ENCODE measurements at regions not wholly inside any gene's neighbourhood (a gene's known extent, or its start where the extent isn't known, plus 50 kb on each side); places are given as distances from the start of the nearest gene placed in this dataset.

DNA sequence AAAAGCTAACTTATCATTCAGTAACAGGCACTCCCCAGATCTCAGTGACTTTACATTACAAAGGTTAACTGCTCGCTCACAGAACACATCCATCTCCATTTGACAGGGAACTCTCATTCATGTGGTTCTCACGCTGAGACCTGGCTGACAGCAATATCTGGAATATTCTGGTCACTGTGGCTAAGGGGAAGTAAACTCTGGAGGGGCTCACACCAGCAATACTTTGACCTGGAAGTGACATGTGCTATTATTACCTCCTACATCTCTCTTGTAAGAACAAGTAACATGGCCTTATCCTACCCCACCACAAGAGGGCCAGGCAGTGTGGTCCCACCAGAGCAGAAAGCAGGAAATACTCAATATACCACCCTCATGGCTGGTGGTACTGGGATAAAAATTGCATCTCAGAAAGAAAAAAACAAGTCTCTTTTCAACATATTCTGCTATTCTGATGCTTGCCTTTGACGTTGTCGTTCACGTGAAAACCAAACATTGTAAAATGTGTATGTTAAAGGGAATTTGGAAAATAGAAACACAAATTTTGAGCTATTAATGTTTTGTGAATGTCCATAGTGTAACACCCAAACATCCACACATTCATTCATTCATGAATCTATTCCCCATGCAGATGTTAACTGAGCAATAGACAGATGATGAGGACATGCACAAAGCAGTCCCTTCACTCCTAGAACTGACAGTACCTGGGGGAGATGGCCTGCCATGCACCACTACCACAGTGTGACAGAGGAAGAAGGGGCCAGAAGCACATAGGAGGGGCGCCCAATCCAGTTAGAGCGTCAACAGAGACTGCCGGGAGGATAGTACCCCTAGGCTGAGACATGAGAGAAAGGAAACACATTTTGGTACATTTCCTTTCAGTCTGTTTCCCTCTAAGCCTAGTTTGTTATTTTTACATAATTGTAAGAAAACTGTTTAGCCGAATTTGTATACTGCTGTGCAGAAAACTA is 166.0 kb upstream of the SP4 start:
- H3K27ac ChIP-seq (ENCODE audit: low read depth, low read length): no peak overlapping the region
- Mint-ChIP-seq H3K27ac (peak overlapping the region in 1 of 7 donors; percentile 23), H3K36me3 (no peaks in the 10 kb centered on the region), H3K27me3 (peaks cover 3 to 5% of the 10 kb centered on the region in 2 donors), H3K4me1 (peaks cover 6 to 9% (median 8%) of the 10 kb centered on the region in 4 donors), H3K4me3 (no peak overlapping the region), H3K9me3 (no peaks in the 10 kb centered on the region)
- peak; percentile 23 to 54 (median 37) for DNase-seq
- no peaks in the 10 kb centered on the region for H3K36me3 ChIP-seq (ENCODE audit: insufficient read depth, low read length)
- POLR2A ChIA-PET (ENCODE audit: partially characterized antibody): interaction anchor here (1.4 kb wide), 1 partner anchor 166 kb away, joined by 5 read pairs; the partner anchor contains the start of gene SP4
- CTCF ChIA-PET (ENCODE audit: partially characterized antibody): interaction anchor here (0.6 to 6.4 kb wide), 11 partner anchors 9 to 821 kb away, joined by 3 to 32 read pairs (median 4); no protein-coding TSS in a partner anchor
- H3K9me3 ChIP-seq (ENCODE audit: control insufficient read depth in 1 of 2, low read length in 2 of 2): no peaks in the 10 kb centered on the region
- no peaks in the 10 kb centered on the region for H3K27me3 ChIP-seq (ENCODE audit: insufficient read depth, low read length)
- intact Hi-C loops (cut with micrococcal nuclease): loop anchor here (1.0 to 5.0 kb wide), 2 partner anchors 95 to 739 kb away; no protein-coding TSS in a partner anchor
- peaks cover 6% of the 10 kb centered on the region for H3K4me1 ChIP-seq (ENCODE audit: insufficient read depth, low read length)
- H3K4me3 ChIP-seq (ENCODE audit: low read length in 2 of 2): no peak overlapping the region

DNA sequence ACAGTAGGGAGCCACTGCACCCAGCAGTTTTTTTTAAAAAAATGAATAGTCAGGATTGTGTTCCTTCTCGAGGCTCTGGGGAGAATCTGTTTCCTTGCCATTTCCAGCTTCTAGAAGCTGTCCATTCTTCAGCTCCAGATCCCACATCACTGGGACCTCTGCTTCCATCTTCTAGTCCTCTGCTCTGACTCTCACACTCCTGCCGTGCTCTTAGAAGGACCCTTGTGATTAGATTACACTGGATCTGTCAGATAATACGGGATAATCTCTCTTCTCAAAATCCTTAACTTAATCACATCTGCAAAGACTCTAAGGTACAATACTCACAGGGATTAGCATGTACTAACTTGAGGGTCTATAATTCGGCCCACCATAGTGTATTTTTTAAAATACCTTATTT is 158.9 kb upstream of the SP4 start:
- Histone ChIP-seq H3K4me3 (ENCODE audit: low read length in 2 of 2) (no peak overlapping the region), H3K4me1 (ENCODE audit: insufficient read depth, low read length) (no peaks in the 10 kb centered on the region), H3K9me3 (ENCODE audit: control insufficient read depth in 1 of 2, low read length in 2 of 2) (no peaks in the 10 kb centered on the region), H3K27me3 (ENCODE audit: insufficient read depth, low read length) (no peaks in the 10 kb centered on the region), H3K27ac (ENCODE audit: low read depth, low read length) (no peak overlapping the region), H3K36me3 (ENCODE audit: insufficient read depth, low read length) (no peaks in the 10 kb centered on the region)
- intact Hi-C loops (cut with micrococcal nuclease): no loop called here
- H3K4me1 Mint-ChIP-seq: no peaks in the 10 kb centered on the region
- H3K9me3 Mint-ChIP-seq: no peaks in the 10 kb centered on the region
- ChIA-PET POLR2A (ENCODE audit: partially characterized antibody) (interaction anchor here (0.6 kb wide), 1 partner anchor 70 kb away, joined by 3 read pairs; no protein-coding TSS in a partner anchor), CTCF (ENCODE audit: partially characterized antibody) (no interaction called here)
- no peak overlapping the region for H3K4me3 Mint-ChIP-seq
- no peak for DNase-seq
- no peak overlapping the region for H3K27ac Mint-ChIP-seq
- no peaks in the 10 kb centered on the region for H3K27me3 Mint-ChIP-seq
- no peaks in the 10 kb centered on the region for H3K36me3 Mint-ChIP-seq

DNA sequence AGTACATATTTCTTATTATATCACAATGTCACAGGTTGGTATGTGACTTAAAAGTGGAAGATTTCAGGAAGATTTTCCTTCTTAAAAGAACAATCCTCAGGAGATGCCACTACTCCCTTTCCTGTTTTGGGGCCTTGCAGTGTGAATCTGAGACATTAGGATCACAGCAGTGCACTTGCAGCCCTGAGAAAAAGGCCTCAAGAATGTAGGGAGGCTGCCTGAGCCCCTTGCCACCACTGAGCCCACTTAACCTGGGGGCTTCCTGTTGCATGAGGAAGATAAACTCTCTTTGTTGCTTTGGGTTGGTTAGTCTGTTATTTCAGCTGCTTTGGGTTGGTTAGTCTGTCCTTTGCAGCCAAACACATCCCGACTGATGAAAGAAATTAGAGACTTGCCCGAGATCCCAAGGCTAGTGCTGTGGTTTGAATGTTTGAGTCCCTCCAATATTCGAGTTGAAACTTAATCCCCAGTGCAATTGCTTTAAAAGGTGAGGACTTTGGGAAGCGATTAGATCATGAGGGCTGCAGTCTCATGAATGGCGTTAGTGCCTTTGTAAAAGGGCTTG is 151.3 kb upstream of the SP4 start:
- Histone ChIP-seq H3K36me3 (ENCODE audit: insufficient read depth, low read length) (no peaks in the 10 kb centered on the region), H3K27ac (ENCODE audit: low read depth, low read length) (no peak overlapping the region), H3K27me3 (ENCODE audit: insufficient read depth, low read length) (no peaks in the 10 kb centered on the region), H3K9me3 (ENCODE audit: control insufficient read depth in 1 of 2, low read length in 2 of 2) (no peaks in the 10 kb centered on the region), H3K4me1 (ENCODE audit: insufficient read depth, low read length) (no peaks in the 10 kb centered on the region), H3K4me3 (ENCODE audit: low read length in 2 of 2) (no peak overlapping the region)
- POLR2A ChIA-PET (ENCODE audit: partially characterized antibody): no interaction called here
- CTCF ChIA-PET (ENCODE audit: partially characterized antibody): no interaction called here
- DNase-seq: no peak
- H3K4me3 Mint-ChIP-seq: no peak overlapping the region
- peaks cover 0 to 1% of the 10 kb centered on the region in 2 donors for H3K27me3 Mint-ChIP-seq
- no peaks in the 10 kb centered on the region for H3K36me3 Mint-ChIP-seq
- H3K27ac Mint-ChIP-seq: no peak overlapping the region
- H3K4me1 Mint-ChIP-seq: peaks cover 0 to 2% (median 0%) of the 10 kb centered on the region in 4 donors
- no peaks in the 10 kb centered on the region for H3K9me3 Mint-ChIP-seq
- intact Hi-C loops (cut with micrococcal nuclease): no loop called here

DNA sequence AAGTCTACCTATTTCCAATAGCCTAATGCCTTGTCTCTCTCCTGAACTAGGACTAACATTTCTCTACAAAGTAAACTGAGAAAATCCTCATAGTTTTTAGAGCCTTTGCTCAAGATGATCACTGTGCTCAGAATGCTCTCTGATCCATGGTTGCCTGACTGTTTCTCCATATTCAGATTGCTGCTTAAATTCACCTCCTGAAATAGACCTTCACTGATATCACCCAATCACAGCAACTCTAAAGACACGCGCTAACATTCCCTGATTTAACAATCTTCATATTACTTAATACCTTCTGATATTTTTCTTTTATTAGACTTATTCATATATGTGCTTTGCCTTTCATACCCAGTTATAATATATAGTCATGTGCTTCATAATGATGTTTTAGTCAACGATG is 148.9 kb upstream of the SP4 start:
- no peaks in the 10 kb centered on the region for H3K9me3 ChIP-seq (ENCODE audit: control insufficient read depth in 1 of 2, low read length in 2 of 2)
- peaks cover 0 to 2% (median 0%) of the 10 kb centered on the region in 4 donors for H3K4me1 Mint-ChIP-seq
- no peaks in the 10 kb centered on the region for H3K36me3 ChIP-seq (ENCODE audit: insufficient read depth, low read length)
- H3K4me3 ChIP-seq (ENCODE audit: low read length in 2 of 2): no peak overlapping the region
- H3K4me1 ChIP-seq (ENCODE audit: insufficient read depth, low read length): no peaks in the 10 kb centered on the region
- H3K9me3 Mint-ChIP-seq: no peaks in the 10 kb centered on the region
- ChIA-PET CTCF (ENCODE audit: partially characterized antibody) (no interaction called here), POLR2A (ENCODE audit: partially characterized antibody) (no interaction called here)
- H3K27ac ChIP-seq (ENCODE audit: low read depth, low read length): no peak overlapping the region
- intact Hi-C loops (cut with micrococcal nuclease): no loop called here
- H3K27me3 Mint-ChIP-seq: peaks cover 0 to 1% of the 10 kb centered on the region in 2 donors
- H3K36me3 Mint-ChIP-seq: no peaks in the 10 kb centered on the region
- no peak overlapping the region for H3K4me3 Mint-ChIP-seq
- no peak for DNase-seq
- H3K27me3 ChIP-seq (ENCODE audit: insufficient read depth, low read length): no peaks in the 10 kb centered on the region
- H3K27ac Mint-ChIP-seq: no peak overlapping the region

DNA sequence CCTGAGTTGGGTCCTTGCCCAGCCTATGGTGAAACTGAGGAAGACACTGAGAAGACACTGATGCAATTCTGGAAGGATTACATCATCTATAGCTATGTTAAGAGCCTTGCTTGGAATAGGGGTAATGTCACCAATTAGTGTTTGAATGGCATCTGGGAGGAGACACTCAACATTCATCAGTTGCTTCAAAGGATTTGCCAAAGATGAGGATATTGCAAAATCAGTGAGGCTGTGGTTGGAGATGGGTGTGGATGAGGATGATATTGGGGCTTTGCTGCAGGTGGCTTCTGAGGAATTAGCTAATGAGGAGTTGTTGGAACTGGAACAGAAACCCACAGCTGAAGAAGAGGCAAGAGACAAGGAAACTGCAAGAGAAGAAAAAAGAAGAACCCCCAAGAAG is 146.7 kb upstream of the SP4 start:
- H3K9me3 Mint-ChIP-seq: peaks cover 0 to 1% (median 0%) of the 10 kb centered on the region in 8 donors
- ChIA-PET CTCF (ENCODE audit: partially characterized antibody) (no interaction called here), POLR2A (ENCODE audit: partially characterized antibody) (no interaction called here)
- H3K27ac Mint-ChIP-seq: no peak overlapping the region
- intact Hi-C loops (cut with micrococcal nuclease): no loop called here
- H3K9me3 ChIP-seq (ENCODE audit: control insufficient read depth in 1 of 2, low read length in 2 of 2): no peaks in the 10 kb centered on the region
- no peaks in the 10 kb centered on the region for H3K36me3 Mint-ChIP-seq
- H3K27me3 Mint-ChIP-seq: no peaks in the 10 kb centered on the region
- no peaks in the 10 kb centered on the region for H3K27me3 ChIP-seq (ENCODE audit: insufficient read depth, low read length)
- no peaks in the 10 kb centered on the region for H3K36me3 ChIP-seq (ENCODE audit: insufficient read depth, low read length)
- no peak for DNase-seq
- H3K4me3 Mint-ChIP-seq: no peak overlapping the region
- peaks cover 0 to 2% (median 0%) of the 10 kb centered on the region in 4 donors for H3K4me1 Mint-ChIP-seq
- H3K27ac ChIP-seq (ENCODE audit: low read depth, low read length): no peak overlapping the region
- no peaks in the 10 kb centered on the region for H3K4me1 ChIP-seq (ENCODE audit: insufficient read depth, low read length)
- H3K4me3 ChIP-seq (ENCODE audit: low read length in 2 of 2): no peak overlapping the region

DNA sequence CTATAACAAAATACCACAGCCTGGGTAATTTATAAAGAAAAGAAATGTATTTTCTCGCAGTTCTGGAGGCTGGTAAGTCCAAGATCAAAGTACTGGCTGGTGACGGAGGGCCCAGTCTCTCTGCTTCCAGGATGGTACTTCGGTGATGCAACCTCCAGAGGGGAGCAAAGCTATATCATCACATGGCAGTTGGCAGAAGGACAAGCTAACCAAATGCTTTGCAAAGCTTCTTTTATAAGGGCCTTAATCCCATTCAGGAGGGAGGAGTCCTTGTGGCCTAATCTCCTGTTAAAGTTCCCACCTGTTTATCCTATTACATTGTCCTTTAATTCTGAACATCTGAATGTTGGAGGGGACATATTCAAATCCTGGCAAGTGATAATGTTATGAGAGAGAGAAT is 134.1 kb upstream of the SP4 start:
- ChIA-PET CTCF (ENCODE audit: partially characterized antibody) (no interaction called here), POLR2A (ENCODE audit: partially characterized antibody) (no interaction called here)
- Histone ChIP-seq H3K4me3 (ENCODE audit: low read length in 2 of 2) (no peak overlapping the region), H3K27ac (ENCODE audit: low read depth, low read length) (no peak overlapping the region), H3K27me3 (ENCODE audit: insufficient read depth, low read length) (no peaks in the 10 kb centered on the region), H3K36me3 (ENCODE audit: insufficient read depth, low read length) (no peaks in the 10 kb centered on the region), H3K9me3 (ENCODE audit: control insufficient read depth in 1 of 2, low read length in 2 of 2) (no peaks in the 10 kb centered on the region), H3K4me1 (ENCODE audit: insufficient read depth, low read length) (no peaks in the 10 kb centered on the region)
- Mint-ChIP-seq H3K4me3 (no peak overlapping the region), H3K27ac (no peak overlapping the region), H3K36me3 (no peaks in the 10 kb centered on the region), H3K27me3 (peaks cover 1 to 2% of the 10 kb centered on the region in 2 donors), H3K4me1 (no peaks in the 10 kb centered on the region), H3K9me3 (peaks cover 0 to 2% (median 0%) of the 10 kb centered on the region in 8 donors)
- DNase-seq: no peak
- intact Hi-C loops (cut with micrococcal nuclease): no loop called here

DNA sequence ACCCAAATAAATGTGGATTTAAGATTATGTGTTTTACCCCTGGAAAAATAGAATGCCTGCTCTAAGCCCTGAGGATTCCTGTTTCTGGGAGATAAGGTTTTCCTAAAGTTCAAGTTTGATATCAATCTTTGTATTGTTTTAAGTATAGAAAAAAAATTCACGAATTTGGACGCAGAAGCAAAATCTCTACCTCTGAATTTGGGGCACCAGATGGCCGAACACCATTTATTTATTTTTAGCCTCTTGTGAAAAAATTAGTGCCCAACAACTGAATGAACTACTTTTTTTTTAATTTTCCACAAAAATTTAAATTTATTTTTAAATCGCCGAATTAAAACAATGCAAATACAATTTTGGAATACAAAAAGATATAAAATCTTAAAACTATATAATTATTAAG is 128.1 kb upstream of the SP4 start:
- no peak overlapping the region for H3K4me3 ChIP-seq (ENCODE audit: low read length in 2 of 2)
- Mint-ChIP-seq H3K4me1 (peaks cover 0 to 3% (median 1%) of the 10 kb centered on the region in 4 donors), H3K4me3 (no peak overlapping the region), H3K9me3 (no peaks in the 10 kb centered on the region), H3K36me3 (no peaks in the 10 kb centered on the region), H3K27me3 (peaks cover under 1 to 1% of the 10 kb centered on the region in 2 donors), H3K27ac (no peak overlapping the region)
- intact Hi-C loops (cut with micrococcal nuclease): no loop called here
- H3K9me3 ChIP-seq (ENCODE audit: control insufficient read depth in 1 of 2, low read length in 2 of 2): no peaks in the 10 kb centered on the region
- DNase-seq: no peak
- H3K27ac ChIP-seq (ENCODE audit: low read depth, low read length): no peak overlapping the region
- no peaks in the 10 kb centered on the region for H3K27me3 ChIP-seq (ENCODE audit: insufficient read depth, low read length)
- H3K36me3 ChIP-seq (ENCODE audit: insufficient read depth, low read length): no peaks in the 10 kb centered on the region
- ChIA-PET CTCF (ENCODE audit: partially characterized antibody) (no interaction called here), POLR2A (ENCODE audit: partially characterized antibody) (no interaction called here)
- no peaks in the 10 kb centered on the region for H3K4me1 ChIP-seq (ENCODE audit: insufficient read depth, low read length)

Data from CD4-positive, alpha-beta memory T cell (primary cell).